ENCODE measurements at regions not wholly inside any gene's neighbourhood (a gene's known extent, or its start where the extent isn't known, plus 50 kb on each side); places are given as distances from the start of the nearest gene placed in this dataset.
"Not testable (repeated sequence)": the region's sequence is repeated elsewhere in the genome, so short reads cannot be mapped to it uniquely, and the experiment has no call there.

DNA sequence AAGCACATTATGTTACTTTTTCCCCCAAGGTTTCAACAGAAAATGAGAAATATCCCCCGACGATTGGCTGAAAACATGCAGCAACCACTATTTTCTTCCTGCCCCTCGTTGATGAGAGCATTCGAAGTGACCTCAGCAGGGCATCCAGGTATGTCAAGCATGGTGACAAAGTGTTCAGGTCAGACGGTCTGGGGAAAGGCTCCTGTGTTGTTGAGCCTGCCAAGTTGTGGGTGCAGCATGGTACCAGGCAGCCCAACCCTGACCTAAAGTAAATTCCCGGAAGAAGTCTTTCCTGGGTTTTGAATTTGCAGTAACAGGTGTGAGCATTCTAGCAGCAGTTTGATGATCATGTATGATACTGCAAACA, 51.7 kb upstream of the SEC14L1 start:
- H3K9ac ChIP-seq (ENCODE audit: low read depth, low read length), result peak overlapping the region; percentile 100
- peaks cover 44% of the 10 kb centered on the region for H3K36me3 ChIP-seq (ENCODE audit: insufficient read depth, low read depth, low read length)
- no peaks in the 10 kb centered on the region for H3K9me3 ChIP-seq (ENCODE audit: insufficient read depth, low read depth, low read length)
- H3K4me1 ChIP-seq (ENCODE audit: insufficient read depth, low read length), result peaks cover 6% of the 10 kb centered on the region; the same call in 1 of the 2 replicates
- H3K27ac ChIP-seq (ENCODE audit: low read length), result peak overlapping the region; percentile 99
- H3K4me3 ChIP-seq (ENCODE audit: low read length), result peak overlapping the region; percentile 99
- H3K27me3 ChIP-seq (ENCODE audit: insufficient read depth, low read length), result no peaks in the 10 kb centered on the region

DNA sequence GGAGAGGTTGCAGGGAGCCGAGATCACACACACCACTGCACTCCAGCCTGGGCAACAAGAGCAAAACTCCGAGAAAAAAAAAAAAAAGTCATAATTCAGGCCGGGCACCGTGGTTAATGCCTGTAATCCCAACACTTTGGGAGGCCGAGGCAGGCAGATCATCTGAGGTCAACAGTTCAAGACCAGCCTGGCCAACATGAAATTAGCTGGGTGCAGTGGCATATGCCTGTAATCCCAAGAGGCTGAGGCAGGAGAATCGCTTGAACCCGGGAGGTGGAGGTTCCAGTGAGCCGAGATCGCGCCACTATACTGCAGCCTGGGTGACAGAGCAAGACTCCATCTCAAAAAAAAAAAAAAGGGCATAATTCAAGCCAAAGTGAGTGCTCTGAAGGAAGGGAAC, 50.8 kb upstream of the SEC14L1 start:
- H3K27ac ChIP-seq (ENCODE audit: low read length); H3K9me3 ChIP-seq (ENCODE audit: insufficient read depth, low read depth, low read length); H3K27me3 ChIP-seq (ENCODE audit: insufficient read depth, low read length); H3K4me3 ChIP-seq (ENCODE audit: low read length); H3K4me1 ChIP-seq (ENCODE audit: insufficient read depth, low read length): not testable (repeated sequence)
- Histone ChIP-seq H3K36me3 (ENCODE audit: insufficient read depth, low read depth, low read length) (peaks cover 53% of the 10 kb centered on the region), H3K9ac (ENCODE audit: low read depth, low read length) (peak overlapping the region; percentile 100; the same call in 1 of the 2 replicates)

DNA sequence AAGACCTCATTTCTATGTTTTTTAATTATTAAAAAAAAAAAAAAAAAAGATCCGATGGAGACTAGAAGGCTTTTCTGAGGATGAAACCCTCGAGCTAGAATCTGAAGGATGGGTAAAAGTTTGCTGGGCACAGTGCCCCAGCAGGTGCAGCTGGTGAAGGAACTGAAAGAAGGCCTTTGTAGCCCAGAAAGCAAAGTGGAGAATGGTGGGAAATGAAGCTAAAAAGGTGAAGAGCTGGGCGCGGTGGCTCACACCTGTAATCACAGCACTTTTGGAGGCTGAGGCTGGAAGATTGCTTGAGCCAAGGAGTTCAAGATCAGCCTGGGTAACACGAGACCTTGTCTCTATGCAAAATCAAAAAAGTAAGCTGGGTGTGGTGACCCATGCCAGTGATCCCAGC, 50.3 kb upstream of the SEC14L1 start:
- Histone ChIP-seq H3K27ac (ENCODE audit: low read length) (no peak overlapping the region), H3K4me3 (ENCODE audit: low read length) (no peak overlapping the region), H3K36me3 (ENCODE audit: insufficient read depth, low read depth, low read length) (peaks cover 58% of the 10 kb centered on the region), H3K9me3 (ENCODE audit: insufficient read depth, low read depth, low read length) (no peaks in the 10 kb centered on the region), H3K9ac (ENCODE audit: low read depth, low read length) (no peak overlapping the region), H3K4me1 (ENCODE audit: insufficient read depth, low read length) (peaks cover 6% of the 10 kb centered on the region; the same call in 1 of the 2 replicates), H3K27me3 (ENCODE audit: insufficient read depth, low read length) (no peaks in the 10 kb centered on the region)
